GM21515 (cell line): ENCODE measurements at regions not wholly inside any gene's neighbourhood (a gene's known extent, or its start where the extent isn't known, plus 50 kb on each side); places are given as distances from the start of the nearest gene placed in this dataset.

ENCODE experiments used
- ATAC-seq: cut with Tn5 transposase; IDR thresholded peaks from one replicate; pipeline ENCODE4 v1.9.1; 2021; ENCODE audit not compliant: unreplicated experiment

DNA sequence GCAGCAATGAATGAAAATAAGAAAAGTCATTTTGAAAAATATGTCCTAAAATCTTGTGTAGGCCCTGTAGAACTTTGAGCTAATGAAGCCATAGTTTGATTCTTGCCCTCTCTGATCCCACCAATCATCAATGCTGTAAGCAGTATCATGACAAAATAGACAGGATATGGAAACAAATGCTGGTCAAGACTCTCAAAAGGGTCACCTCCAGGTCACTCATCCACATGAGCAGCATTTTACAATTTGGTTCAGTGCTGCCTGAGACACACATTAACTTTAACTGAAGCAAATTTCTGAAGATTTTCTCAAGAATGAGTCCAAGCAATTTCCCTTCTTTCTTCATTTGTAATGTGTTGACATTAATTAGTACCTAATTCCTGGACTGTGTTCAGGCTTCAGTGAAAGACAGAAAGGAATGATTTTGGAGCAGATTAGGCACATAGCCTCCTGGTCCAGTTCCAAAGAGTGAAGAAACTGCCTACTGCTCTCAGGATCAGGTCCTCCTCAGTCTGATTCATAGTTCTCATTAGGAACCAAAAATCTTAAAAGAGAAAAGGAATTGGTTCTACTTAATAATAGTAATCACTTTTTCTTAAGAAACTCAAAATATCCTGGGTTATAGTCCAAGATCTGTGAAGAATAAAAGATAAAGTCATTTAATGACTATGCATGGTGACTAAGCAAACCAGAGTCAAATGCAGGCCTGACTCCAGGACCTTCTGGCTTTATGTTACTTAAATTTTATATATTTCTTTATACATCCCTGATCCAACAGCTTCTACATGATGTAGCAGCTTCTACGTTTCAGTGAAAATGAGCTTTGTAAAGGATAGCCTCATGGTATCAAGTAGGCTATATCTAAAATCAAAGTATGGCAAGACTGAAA lies 192.1 kb upstream of the RGMB start:
- ATAC-seq, result no peak

DNA sequence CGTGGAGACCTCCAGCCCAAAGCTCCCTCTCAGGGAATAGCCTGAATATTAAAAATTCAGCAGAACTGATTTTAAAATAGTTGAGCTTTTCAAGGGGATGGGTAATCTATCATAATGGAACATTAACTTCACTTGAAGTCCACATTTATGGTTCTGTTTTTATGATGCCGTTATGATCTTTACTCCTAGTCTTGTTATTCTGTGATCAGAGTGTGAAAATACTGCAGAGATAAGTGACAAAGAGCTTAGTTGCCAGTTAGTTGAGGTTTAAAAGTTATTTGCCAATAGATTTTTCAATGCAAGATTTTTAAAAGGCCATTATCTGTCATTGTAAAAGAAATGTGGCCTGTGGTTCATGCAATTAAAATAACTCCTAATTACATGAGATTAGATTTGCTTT lies 189.9 kb upstream of the RGMB start:
- no peak for ATAC-seq

DNA sequence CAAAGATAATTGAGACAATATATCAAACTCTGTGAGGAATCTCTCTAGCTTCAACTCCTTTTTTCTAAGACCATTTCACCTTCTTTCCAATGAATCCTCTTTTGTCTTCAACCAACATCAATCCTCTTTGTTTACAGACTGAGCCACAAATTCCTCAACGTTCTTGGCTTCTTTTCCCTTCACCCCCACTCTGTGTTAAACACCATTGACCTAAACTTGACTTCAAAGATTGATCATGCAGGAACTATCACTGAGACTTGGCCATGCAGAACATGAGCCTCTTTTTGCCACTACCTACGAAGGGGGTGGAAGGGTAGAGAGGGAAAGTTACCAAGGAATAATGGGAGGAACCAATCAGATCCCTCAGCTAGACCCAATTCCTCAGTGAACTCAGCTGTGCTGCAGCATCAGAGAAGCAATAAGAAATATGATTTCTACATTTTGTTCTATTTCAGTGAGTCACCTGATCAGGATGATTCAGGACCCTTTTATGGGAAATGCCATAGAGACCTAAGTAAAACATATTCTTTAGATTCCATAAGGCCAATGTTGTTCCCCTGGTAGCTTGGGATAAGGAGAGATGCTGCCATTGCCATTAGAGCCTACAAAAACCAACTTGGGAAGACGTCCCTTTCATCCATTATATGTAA lies 187.7 kb upstream of the RGMB start:
- ATAC-seq, result no peak

DNA sequence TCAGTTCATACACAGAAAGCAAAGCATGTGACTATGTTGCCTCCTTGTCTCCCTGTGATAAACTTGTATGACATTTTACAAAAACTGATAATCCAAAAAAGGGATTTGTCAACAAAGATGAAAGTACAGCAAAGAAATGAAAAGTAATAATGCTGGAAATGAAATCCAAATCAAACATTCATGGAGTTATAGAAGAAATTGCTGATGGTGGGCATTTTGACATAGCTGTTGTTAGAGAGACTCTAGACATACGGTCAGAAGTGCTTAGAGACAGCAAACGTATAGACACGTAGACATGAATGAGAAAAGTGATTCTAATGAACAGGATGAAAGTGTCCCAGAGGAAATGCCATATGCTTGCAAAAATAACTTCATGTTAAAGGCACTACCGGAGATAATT lies 186.9 kb upstream of the RGMB start:
- no peak for ATAC-seq

DNA sequence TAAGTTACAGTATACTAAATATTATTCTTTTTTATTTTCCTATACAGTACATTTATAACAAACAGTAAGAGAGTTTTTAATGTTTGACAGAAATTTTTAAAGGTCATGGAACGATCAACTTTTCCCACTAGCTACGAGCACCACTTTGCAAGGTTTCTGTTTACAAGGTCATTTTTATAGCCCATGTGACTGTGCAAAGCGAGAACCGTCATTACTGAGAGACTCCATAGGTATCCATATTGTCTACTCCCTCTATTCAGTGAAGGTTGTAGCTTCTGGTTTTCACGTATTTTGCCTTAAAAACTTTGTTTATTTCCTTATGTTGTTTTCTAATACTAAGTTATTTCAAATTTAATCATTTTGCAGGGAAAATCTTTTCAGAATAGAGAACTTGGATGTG lies 186.3 kb upstream of the RGMB start:
- no peak for ATAC-seq

DNA sequence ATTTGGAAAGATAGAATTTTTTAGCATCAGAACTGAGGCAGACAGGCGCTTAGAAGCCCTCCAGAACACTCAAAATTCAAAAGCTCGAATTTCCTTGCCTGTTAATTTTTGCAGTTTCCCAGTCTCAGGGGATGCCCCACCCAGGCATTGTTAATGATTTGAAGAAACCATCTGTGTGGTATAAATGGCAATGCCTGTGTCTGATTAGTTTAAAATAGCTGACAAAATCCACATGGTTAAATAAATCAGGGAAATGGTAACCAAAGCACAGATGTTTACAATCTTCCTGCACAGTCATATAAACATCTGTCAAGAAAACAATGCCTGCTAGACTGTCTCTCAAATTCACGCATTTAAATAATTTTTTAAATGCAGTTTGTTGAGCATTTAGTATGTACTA lies 185.2 kb upstream of the RGMB start:
- ATAC-seq, result no peak

DNA sequence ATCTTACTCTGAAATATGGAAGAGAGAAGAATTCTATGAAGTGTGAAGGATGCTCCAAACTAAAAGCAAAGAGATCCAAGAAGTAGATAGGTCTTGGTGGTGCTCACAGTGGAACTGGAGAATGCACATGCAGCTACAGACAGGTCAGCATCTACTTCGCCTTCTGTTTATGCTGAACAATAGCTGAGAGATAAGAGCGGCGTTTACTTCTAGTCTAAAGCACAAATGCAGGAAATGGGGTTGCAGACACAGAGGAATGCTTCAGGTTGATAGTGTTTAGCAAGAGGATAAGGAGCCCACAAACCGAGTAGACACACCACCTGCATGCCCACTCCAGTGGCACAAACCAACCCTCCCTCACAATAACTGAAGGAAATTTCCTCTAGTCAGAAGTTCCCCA lies 180.0 kb upstream of the RGMB start:
- ATAC-seq, result no peak

DNA sequence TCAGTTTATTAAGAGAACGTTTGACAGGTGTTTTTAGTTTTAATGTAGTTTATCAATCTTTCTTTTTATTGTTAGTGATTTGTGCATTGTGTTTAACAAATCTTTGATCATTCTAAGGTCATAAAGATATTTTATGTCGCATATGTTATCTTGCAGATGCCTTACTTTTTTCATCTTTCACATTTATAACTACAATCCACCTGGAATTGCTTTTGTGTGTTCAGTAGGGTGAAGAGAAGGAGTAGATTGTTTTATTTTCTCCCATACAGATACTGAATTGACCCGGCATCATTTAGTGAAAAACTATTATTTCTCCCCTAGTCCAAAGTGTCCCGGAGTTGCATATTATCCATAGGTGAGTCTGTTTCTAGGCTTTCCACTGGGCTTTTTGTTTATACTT lies 179.4 kb upstream of the RGMB start:
- no peak for ATAC-seq

DNA sequence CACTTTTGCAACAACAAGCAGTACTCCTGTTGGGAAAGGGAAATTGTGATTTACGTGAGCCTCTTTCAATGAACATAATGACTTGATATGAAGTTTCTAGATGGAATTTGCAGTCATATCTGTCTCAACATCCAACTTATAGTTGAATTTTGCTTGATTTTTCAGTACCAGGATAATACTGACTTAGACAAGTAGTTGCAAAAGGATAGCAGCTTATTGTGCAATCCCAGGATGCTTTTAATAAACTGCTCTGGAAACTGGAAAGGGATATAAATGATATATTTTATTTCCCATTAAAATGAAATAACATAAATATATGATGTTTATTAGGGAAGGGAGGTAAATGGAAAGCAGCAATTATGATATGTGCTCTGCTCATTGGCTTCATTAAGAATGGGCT lies 174.4 kb upstream of the RGMB start:
- ATAC-seq, result no peak

DNA sequence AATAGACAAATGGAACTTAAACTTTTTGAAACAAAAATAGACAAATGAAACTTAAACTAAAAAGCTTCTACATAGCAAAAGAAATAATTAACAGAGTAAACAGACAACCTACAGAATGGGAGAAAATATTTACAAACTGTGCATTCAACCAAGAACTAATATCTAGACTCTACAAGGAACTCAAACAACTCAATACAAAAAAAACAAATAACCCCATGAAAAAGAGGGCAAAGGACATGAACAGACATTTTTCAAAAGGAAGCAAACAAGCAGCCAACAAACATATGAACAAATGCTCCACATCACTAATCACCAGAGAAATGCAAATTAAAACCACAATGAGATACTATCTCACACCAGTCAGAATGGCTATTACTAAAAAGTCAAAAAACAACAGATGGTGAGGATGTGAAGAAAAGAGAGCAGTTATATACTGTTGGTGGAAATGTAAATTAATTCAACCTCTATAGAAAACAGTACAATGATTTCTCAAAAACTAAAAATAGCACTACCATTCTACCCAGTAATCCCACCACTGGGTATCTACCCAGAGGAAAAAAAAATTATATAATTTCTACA lies 170.8 kb upstream of the RGMB start:
- no peak for ATAC-seq

DNA sequence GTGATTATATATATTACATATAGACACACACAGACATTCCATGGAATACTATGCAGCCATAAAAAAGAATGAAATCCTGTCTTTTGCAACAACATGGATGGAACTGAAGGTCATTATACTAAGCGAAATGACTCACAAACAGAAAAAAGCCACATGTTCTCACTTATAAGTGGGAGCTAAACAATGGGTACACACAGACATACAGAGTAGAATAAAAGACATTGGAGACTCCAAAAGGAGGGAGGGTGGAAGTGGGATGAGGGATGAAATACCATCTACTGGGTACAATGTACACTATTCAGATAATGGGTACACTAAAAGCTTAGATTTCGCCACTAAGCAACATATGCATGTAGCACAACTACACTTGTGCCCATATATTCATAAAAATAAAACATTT lies 170.0 kb upstream of the RGMB start:
- no peak for ATAC-seq

DNA sequence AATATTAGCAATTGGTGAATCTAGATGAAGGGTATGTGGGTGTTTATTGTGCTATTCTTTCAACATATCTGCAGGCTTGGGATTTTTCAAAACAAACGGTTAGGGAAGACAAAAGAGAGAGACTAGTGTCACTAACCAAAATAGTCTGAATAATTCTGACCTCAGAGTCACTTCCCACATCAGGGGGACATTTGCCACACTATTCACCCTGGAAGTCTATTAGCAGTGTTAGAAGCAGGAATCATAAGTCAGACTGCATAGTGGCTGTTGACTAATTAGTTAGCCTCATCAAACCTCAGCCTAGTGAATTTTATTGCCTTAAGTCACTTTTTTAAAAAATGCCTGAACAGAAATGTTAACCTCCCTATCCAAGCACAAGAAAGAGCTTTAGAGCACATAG lies 169.2 kb upstream of the RGMB start:
- no peak for ATAC-seq

DNA sequence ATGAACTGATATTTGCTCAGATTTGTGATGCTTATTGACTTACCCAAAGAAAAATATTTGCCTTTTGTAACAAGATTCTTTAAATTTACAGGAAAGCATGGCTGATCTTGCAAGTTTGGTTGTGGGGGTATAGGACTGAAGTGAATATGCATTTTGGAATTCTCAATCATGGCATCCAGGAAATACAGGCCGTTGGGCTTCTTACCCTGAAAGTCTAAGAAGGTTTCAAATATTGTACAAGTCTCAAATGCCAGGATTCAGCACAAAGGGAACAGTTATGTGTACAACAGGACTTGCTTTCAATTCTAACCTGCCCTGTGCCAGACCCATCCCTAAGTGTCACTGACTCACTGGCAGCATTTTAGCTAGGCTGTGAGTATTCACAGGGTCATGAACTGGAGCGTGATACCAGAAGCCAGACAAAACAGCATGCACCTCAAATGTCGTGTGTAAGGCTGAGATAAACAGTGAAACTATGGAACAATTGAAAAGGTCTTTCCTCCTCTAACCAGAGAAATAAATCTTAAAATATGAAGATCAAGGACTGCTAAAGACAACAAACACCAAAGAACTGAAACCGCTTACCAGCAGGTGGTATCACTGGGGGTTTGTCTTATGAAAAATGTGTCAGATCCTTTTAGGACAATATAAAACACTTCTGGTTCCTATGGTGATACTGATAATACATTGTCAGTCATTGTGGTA lies 168.6 kb upstream of the RGMB start:
- no peak for ATAC-seq

DNA sequence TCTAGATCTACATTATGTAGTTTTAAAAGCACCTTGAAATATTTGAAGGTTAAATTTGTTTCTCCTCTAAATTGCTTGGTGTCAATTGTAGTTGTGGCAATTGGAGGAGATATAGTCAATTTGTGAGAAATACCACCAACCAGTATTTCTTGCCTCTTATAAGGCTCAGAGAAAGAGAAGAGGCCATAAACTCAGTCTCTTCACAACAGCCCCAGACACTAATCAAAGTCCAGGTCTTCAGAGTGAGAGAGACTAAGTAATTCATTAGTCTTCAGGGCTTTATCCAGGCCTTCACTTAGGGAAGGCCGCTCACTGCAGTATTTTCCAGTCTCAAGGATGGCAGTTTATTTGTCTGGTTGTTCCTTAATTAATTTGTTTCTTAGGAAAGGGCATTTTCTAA lies 168.0 kb upstream of the RGMB start:
- ATAC-seq, result no peak

DNA sequence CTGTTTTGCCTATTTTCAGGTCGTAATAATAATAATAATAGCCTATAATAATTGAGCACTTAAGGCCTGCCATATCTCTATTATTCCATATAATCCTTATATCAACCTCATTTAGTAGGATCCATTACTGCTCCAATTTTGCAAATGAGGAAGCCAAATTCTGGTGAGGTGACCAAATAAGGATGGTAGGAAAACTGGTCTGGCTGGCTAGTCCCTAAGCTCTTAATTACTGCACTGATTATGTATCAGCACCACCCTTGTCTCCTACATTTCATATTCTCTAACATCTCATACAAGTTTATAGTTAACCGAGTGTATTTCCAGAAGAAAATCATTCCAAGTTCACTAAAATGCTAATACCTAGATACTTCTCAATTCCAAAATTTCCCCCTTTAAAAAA lies 166.5 kb upstream of the RGMB start:
- no peak for ATAC-seq

DNA sequence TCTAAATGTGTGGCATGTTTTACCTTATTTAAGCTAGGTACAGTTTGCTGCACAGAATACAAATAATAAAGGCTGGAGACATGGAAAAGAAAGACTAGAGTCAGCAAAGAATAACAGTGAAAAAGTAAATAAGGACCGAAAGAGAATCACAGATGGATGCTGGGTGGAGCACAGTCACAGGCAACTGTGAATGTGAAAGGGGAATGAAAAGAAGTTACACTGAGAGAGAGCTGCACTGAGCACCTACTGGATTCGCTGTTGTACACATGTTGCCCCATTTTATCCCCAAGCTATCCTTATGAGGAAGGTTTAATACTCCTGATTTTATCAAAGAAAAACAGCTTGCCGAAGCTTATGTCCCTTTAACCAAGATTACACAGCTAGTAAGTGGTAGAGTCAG lies 165.4 kb upstream of the RGMB start:
- no peak for ATAC-seq

DNA sequence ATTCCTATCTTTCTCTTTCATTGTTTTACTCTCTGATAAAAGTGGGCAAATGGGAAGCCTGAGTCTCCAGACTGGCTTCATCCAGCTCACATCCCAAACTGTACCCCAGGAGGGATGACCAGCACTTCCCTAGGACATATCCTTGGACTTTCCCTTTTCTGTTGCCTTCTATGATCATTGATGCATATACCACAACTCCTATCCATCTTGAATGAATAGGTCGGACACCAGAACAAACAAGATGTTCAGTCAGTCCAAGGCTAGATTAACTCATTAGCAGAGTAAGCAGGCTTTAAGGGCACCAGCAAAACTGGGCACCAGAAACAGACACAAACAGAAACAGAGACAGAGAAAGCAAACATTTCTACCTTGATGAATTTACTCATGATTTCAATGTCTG lies 159.1 kb upstream of the RGMB start:
- no peak for ATAC-seq

DNA sequence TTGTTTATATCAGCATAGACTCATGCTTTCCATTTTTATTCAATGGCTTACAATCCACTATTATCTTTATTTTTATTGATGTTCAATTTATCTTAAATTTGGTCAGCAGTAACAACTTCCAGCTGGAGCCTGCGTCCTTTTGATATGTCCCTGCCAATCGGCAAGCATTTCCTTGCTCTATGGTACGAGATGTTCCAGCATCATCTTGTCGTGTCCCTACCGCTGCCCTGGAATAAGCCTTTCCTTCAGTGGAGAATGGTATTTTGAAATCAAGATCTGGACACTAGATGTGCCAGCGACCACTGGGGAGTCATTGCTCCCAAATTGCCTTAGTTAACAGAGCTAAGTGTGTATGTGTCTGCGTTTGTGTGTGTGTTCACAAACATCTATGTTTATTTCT lies 151.6 kb upstream of the RGMB start:
- ATAC-seq, result no peak

DNA sequence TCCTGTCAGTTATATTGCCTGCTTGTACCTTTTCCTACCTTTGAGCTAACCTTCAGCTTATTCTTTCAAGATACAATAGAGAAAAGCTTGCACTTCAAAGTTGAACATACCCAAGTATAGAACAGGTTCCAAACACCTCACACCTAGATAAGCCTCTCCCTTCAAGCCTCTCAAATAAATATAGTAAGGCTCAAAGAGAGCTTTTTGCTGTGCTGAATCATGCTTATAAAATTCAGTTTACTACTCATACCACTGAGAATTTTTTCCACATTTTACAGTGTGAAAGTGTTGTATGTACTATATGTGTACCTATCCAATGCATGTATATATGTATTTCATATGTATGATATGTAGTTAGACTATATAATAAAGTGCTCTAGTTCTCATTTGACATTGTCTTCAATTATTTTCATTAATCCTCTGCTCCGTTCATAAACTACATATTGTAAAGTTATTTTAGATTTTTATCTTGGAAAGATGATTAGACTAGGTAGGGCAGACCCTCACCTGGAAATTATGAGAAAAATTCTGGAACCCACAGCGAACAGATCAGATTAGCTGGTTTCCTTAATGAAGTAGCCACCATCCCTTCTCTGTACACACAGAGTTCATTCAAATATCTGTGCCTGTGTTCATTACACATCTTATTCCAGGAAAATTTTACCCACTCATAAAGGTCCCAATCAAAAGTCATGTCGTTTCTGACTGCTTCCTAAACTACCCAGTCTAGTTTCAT lies 149.2 kb upstream of the RGMB start:
- no peak for ATAC-seq

DNA sequence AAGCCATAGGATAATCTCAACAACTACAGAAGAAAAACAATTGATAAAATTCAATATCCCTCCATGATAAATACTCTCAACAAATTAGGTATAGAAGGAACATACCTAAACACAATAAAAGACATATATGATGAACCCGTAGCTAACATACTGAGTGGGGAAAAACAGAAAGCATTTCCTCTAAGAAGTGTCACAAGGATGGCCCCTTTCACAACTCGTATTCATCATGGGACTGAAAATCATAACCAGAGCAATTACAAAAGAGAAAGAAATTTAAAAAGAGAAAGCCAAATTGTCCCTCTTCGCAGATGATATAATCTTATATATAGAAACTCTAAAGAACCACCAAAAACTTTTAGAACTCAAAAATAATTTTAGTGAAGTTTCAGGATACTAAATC lies 146.3 kb upstream of the RGMB start:
- no peak for ATAC-seq

DNA sequence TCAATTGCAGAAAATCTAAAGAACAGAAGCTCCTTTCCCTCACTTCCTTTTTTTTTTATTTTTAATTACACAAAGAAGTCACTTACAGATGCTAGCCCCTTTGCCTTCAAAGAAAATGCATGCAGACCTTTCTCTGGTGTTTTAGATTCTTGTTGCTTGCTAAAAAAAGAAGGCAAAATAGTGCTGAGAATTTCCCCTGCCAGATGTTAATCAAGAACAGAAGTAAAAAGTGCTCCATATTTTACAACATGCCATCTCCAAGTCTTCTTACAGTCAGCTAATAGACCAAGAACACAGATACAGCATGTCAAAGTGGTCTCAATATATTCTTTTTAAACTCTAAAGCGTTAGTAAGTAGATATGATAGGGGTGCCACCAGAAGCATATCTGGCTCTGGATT lies 142.8 kb upstream of the RGMB start:
- no peak for ATAC-seq
